Adrenal gland (tissue), 5 donors: ENCODE measurements at regions not wholly inside any gene's neighbourhood (a gene's known extent, or its start where the extent isn't known, plus 50 kb on each side); places are given as distances from the start of the nearest gene placed in this dataset.
"Not testable (repeated sequence)": the region's sequence is repeated elsewhere in the genome, so short reads cannot be mapped to it uniquely, and the experiment has no call there.

Source experiments
- CTCF ChIP-seq, 6 experiments: fragments of 450-650 bp in 4 of 6; fragments of 200-600 bp in 2 of 6; sonication (generic) in 1 of 6; IDR thresholded peaks; 1 replicate in 5 of 6; 2 replicates in 1 of 6; pipeline versions ENCODE4 v1.5.1 to v1.8.0; 2016 to 2021; ENCODE audit warnings: antibody characterized with exemption in 6 of 6, mild to moderate bottlenecking in 2 of 6, moderate library complexity in 1 of 6
- POLR2A ChIP-seq, 2 donors: fragments of 450-650 bp; IDR thresholded peaks; one replicate each; pipeline ENCODE4 v1.6.1; 2017; ENCODE audit warnings: antibody characterized with exemption in 2 of 2, mild to moderate bottlenecking in 2 of 2, moderate library complexity in 1 of 2
- donor health status: DM: no; HTN: no; CAD: no.

GRCh38 chr1:65119-65518 is 386.4 kb downstream of the OR4F29 start, which contains the start of gene OR4F5:
- TF ChIP-seq CTCF, POLR2A (IDR thresholded peaks at IDR 0.05): not testable (repeated sequence)
